Embryonic facial prominence (tissue), 1 donor: ENCODE measurements at regions not wholly inside any gene's neighbourhood (a gene's known extent, or its start where the extent isn't known, plus 50 kb on each side); places are given as distances from the start of the nearest gene placed in this dataset.
"Not testable (repeated sequence)": the region's sequence is repeated elsewhere in the genome, so short reads cannot be mapped to it uniquely, and the experiment has no call there.

ENCODE experiments used
- DNase-seq: peaks from one replicate; pipeline ENCODE4 v3.0.0-alpha.2; 2016; ENCODE audit errors: extremely low spot score

DNA sequence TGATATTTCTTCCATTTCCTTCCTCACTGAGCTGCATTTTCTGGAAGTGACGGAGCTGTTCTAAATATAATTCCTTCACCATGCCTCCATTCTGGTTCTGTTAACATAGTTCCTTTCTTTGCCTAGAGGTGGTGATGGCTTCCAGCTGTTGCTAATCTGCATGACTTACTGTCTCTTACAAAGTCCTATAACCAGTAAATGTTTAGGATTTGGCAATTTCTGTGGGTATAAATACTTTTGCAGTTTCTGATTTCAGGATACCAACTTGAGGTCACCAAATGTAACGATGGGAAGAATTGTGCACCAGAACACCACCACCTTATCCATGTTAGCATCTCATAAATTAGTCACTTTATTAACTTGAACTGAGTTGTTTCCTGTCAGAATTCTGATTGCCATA, 101.7 kb upstream of the FN1 start:
- DNase-seq, result peak; percentile 55

DNA sequence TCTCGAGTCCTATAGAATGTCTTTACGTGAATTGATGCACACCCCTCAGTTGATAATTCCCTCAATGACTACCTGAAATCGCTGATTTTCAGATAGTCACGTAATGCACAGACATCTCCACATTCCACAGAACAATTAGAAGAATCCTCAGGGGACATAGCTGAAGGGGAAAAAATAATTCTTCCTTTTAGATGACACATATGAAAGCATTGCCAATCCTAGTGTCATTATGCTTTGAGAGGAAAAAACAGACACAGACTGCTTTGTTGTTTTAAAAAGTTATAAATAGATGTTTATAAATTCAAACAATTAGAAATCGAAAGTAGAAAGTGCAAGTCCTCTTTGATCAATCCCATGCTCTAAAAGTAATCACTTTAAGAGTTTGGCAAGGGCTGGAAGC, 100.6 kb upstream of the FN1 start:
- no peak for DNase-seq

DNA sequence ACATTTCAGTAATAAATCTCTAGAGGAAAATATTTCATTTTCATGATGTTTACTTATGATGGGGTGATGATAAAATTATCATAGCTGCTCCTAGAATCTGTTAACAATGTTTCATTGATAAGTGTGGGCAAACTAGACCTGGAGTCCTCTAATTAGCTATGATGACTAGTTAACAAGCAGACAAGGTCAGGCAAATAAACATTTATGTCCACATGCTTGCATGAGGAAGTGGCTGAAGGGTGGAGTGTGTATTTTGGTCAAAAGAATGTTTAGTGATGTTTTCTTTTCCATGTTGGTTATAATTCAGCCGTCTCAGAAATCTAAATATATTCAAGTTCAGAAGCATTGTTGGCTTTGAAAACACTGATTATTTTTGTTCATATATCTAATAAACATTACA, 99.9 kb upstream of the FN1 start:
- no peak for DNase-seq

DNA sequence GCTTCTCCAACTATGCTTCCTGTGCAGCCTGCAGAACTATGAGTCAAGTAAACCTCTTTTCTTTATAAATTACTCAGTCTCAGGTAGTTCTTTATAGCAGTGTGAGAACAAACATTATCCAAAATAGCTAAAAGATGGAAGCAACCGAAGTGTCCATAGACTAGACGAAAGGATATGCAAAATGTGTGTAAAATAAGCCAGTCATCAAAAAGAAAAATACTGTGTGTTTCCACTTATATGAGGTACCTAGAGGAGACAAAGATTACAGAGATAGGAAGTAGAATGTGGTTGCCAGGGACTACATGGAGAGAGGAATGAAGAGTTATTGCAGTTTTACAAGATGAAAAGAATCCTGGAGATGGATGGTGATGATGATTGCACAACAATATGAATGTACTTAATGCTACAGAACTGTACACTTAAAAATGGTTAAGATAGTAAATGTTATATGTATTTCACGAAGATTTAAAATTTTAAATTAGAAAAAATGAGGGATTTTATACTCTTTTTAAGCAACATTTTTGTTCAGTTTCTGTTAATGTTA, 99.3 kb upstream of the FN1 start:
- DNase-seq, result no peak

DNA sequence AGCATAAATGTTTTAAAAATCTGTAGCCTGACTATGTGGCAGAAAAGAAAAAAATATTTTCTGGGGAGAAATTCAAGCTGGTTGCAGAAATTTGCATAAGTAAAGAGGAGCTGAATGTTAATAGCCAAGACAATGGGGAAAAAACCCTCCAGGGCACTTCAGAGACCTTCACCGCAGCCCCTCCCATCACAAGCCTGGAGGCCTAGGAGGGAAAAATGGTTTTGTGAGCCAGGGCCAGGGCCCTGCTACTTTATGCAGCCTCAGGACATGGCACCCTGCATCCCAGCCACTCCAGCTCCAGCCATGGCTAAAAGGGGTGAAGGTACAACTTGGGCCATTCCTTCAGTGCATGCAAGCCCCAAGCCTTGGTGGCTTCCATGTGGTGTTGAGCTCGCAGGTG, 97.8 kb upstream of the FN1 start:
- DNase-seq, result not testable (repeated sequence)

DNA sequence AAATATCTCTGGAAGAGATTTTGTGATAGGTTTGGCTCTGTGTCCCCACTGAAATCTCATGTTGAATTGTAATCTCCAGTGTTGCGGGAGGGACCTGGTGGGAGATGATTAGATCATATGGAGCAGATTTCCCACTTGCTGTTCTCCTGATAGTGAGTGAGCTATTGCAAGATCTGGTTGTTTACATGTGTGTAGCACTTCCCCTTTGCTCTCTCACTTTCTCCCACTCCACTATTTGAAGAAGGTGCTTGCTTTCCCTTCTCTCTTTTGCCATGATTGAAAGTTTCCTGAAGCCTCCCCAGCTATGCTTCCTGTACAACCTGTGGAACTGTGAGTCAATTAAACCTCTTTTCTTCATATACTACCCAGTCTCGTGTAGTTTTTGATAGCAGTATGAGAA, 97.0 kb upstream of the FN1 start:
- DNase-seq, result no peak

DNA sequence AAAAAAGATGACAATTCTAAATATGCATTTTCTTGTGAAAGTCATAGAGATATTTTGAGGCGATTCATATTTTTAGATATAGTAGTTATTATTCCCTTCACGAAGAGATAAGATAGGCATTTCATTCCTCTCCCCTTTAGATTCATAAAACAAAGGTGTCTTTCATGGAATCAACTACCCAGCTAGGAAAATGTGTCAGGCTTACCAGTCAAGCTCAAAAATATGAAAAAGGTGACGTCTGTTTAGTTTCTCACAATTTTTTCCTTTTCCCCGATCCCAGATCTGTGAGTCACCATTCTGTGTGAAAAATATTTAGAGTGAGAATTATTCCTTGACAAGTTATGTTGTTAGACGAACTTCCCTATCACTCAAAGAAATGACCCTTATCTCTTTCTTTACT, 95.4 kb upstream of the FN1 start:
- DNase-seq, result no peak

DNA sequence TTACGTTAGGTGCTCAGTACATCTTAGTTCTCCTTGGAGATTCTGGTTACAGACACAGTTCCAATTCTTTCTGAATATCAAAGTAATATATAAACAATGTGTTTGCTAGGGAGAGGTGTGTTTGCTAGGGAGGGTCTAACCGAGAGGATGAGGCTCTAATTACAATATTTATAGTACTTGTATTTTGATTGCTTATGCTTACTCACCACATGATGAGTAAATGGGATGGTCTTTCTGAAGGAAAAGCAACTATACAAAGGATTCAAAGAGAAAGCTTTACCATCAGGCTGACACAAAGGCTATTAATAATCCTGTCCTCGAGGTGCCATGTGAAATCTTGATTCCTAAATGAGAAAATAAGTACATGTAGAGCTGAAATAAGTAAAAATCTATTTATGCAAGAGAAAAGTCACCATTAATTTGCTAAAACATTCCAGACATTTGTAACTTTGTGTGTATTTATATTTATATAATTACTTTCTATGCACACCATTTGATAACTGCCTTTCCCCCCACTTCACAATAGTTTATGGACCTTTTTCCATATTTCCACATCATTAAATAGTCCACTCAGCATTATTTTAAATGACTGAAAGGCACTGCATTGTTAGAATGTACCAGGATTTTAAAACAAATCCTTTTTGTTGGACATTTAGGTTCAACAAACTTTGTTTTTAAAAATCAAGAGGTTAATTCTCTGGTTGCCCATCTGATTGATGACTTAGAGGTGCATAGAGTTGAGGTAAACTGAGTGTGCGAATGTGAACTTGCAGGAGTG, 94.5 kb upstream of the FN1 start:
- DNase-seq, result no peak

DNA sequence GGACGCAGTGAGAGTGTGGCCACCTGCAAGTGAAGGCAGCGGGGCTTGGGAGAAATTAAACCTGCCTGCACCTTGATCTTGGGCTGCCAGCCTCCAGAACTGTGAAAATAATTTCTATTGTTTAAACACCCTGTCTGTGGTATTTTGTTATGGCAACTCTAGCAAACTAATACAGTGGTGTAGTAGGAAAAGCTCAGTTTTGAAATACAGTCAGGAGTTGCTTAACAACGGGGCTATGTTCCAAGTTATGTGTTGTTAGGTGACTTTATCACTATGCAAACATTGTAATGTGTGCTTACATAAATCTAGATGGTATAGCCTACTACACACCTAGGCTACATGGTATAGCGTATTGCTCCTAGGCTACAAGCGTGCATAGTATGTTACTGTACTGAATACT, 93.4 kb upstream of the FN1 start:
- DNase-seq, result no peak

DNA sequence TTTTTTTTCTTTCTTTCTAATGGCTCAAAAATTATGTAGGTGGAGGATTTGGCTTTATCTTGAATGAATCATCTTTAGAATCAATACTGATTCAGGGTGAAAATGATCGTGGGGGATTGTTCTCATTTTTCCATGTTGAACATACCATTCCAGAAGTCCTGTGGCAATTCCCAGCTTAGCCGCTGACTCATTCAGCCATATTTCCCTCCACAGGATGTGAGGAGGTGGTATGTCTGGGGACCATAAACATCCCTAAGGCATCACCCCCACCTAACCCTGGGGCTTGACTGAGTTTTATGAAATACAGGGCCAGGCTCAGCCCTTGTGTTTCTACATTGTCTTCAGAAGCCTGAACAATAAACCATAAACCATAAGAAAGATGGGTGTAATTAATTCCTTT, 92.7 kb upstream of the FN1 start:
- DNase-seq, result no peak

DNA sequence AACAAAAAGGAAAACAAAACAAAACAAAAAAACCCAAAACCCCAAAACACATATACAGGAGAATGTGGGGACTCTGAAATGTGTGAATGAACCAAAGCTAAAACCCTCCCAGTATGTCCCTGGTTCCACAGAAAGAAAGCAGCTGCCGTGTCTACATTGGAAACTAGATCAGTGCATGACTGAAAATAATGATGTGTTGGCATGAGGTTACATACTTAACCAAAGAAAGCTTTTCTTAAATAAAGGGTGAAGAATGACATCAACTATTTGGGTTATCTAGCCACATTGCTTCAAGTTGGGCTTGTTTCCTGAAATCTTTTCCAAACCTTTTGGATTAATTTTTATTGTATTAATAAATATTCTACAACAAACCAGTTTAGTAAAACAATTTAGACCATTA, 91.9 kb upstream of the FN1 start:
- no peak for DNase-seq

DNA sequence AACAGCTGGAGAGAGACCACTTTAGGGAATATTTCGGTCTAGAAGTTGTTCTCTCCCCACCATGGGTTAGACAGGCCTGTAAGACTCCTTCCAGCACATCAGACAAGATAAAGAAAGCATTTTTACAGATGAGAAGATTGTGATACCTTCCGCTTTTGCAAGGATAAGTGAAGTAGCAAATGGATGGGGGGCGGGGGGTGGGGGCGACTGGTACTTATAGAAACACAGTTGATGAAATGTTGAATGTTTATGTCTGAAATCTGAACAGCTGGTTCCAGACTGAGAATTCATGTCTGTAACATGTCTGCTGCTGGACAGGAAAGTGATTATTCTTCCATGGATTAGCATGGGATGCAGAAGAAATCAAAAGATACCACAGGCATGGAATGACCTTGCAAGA, 90.5 kb upstream of the FN1 start:
- DNase-seq, result no peak

DNA sequence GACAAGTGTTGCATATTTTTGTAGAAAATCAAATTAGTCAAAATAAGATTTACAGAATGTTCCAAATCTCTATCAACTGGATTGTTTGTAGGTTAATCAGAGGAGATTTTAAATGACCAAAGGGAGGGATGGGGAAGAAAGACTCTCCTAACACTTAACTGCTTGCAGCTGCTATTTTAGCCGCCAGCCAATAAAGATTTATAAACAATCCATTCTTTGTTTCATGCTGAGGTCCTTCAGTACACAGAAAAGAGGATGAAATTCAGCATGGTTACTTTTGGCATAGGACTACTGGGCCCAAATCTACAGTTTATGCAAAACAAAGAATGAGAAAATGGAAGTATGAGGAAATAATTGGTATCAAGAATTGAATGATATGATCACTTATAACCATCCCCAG, 86.4 kb upstream of the FN1 start:
- no peak for DNase-seq

DNA sequence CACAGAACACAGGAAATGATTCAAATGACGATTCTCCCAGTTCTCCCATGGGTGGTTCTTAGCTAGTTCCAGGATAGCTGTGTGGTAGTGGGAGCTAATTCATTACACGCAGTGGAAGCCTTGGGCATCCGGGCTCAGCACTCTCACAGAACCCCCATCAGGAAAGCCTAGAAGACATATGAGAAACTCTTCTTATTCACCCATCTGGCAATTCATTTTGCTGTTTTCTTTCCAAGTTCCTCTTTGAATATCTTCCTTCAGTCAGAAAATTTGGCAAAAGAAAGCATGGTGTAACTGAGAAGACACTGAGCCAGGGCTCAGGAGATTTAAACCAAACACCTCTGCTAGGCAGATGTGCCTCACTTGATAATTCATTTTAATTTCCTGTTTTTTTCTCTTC, 85.2 kb upstream of the FN1 start:
- no peak for DNase-seq

DNA sequence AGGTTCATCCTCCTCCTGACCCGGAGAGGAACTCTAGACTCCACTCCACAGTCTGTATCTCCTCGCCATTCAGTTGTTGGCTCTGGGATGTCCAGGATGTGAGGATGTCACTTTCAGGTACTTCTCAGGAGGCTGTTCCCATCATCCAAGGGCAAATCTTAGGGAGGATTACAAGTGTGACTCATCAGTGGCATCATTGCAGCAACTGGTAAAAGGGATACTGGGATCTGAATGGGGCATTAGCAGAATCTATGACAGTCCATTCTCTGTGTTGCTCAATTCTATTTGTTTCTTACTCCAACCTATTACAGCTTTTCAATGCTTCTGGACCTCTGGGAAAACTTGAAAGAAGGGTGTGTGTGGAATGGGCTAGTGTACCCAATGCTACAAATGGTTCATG, 81.5 kb upstream of the FN1 start:
- DNase-seq, result no peak

DNA sequence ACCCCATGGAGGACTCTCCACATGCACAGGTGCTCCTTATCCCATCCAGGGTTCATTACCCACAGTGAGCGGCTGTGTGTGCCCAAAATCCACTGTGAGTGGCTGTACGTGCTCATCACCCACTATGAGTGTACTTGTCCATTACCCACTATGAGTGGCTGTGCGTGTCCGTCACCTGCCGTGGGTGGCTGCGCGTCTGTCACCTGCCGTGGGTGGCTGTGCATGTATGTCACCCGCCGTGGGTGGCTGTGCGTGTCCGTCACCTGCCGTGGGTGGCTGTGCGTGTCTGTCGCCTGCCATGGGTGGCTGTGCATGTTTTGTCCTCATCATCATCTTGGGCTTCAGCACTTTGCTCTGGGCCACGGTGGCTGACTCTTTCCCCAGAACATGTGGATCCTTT, 78.6 kb upstream of the FN1 start:
- no peak for DNase-seq

DNA sequence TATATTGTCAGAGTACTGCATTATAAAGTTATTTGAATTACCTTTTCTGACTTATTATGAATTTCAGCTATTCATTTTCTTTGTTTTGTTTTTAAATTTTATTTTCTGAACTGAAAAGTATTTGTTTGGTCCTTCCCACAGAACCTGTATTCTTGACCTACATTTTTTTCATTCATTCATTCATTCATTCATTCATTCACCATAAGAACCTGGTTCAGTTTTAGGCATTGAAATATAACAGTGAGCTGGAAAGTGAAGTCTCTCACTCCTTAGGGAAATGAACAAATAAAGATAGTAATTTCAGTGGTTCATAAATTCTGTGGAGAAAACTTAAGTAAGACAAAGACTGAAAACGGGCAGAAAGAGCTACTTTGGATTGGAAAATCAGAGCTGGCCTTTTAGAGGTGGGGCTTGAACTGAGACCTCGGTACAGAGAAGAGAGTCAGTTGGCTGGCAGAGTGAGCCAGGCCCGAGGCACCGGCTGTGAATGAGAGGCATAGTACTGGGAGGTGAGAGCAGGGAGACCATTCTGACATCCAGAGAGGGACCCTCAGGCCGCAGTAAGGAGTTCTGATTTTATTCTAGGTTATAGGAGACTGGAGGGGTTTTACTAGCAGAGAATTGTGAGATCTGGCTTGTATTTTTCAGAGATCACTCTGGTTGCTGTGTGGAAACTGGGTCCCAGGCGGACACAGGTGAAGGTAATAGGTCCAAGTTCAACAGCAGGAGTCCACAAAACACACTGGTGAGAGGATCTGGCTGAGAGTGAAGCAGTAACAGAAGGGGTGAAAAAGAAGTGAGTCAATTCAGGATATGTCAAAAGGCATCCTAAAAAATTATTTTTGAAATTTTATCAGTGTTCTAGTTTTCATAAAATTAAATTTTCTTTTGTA, 75.8 kb upstream of the FN1 start:
- DNase-seq, result no peak

DNA sequence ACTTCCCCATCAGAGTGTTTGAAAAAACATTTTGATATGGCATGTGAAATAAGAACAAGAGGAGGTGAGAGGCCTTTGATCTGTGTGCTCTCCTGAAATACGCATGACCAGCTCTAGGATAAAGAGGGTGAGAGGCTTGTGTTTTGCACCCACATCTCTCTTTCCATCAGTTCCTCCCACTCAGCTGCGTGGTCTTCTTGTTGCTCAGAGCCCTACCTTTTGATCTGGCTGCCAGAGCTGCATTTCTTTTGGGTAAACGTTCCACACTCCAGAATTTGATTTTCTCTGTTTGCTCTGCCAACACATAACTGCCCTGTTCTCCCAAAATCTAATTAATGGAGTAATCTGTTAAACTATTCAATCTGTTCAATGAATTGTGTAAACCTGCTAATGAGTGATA, 72.0 kb upstream of the FN1 start:
- no peak for DNase-seq

DNA sequence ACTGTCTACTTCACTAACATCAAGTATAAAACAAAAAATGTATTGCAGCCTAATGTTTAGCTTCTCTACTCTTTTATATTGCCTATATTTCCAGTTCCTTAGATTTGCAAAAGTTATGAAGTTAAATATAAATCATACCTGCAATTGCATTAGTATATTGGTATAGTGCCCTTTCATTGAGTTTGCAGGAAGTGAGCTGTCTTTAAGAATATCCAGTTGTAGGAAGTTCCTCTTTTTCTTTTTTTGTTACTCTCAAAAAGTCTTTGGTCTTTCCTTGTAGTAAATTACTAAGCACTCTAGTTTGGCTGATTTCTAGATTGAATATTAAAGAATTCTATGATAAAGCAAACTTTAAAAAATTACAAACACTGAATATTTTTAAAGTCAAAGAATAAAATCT, 71.3 kb upstream of the FN1 start:
- no peak for DNase-seq

DNA sequence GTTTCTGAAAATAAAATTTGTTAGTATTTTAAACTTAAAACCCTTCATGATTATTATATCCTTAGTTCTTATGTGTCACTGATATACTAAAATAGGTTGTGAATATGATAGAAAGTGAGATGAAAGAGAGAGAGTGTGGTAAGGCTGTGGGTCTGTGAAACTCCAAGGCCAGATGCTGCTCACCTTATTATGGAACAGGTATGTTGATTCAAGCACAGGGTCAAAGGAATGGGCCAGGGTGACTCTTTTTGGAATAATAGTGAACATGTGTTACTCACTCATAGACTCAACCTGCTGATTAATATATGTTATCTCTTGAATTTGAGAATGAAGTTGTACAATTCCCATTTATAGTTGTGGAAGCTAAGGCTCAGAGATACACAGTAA, 70.7 kb upstream of the FN1 start:
- no peak for DNase-seq

DNA sequence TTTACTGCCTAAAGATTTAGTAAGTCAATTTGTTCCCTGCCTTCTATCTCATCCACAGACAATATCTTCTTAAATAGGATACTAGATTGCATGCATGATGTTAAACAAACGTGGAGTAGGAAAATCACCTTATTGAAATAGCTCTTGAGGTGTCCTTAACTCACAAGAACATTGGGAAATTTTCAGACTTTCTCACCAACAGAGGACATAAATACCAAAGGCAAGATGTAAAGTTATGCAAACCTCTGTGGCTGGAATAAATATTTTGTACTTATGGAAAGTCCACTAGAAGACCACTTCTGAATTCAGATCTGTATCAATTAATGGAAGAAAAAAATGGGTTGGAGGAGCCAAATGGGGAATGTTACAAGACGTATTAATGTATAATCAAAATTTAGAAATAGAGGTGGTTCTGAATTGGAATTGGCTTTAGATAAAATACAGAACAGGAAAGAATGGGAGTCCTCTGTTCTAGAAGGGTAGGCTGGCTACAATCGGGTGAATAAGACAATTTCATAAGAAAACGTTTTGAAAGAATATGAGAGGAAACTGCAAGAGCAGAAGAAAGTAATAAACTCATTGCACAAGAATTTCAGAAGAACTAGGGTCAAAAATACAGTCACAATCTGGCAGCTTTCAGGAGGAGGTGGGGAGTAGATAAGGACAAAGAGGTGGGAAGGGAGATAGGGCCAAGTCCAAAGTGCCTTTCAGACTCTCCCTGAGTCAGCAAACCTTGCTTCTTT, 69.3 kb upstream of the FN1 start:
- no peak for DNase-seq

DNA sequence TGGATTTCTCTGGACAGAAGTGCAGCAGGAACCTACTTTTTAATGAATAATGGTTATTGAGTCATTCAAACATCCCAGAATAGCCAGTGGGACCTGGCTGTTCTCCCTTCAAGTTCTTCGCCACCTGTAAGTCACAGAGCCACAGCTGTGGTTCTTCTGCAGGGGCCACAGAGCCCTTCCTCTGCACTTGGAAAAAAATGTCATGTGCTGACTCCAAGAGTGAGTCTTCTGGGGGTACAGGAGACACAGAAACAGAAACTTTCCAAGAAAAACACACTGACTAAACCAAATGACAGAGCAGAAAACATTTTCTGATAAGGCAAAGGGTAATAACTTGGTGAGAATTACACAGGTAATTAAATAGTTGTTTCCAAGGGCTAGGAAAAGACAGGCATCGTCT, 68.7 kb upstream of the FN1 start:
- no peak for DNase-seq
